ENCODE measurements at regions not wholly inside any gene's neighbourhood (a gene's known extent, or its start where the extent isn't known, plus 50 kb on each side); places are given as distances from the start of the nearest gene placed in this dataset.
"Not testable (repeated sequence)": the region's sequence is repeated elsewhere in the genome, so short reads cannot be mapped to it uniquely, and the experiment has no call there.

DNA sequence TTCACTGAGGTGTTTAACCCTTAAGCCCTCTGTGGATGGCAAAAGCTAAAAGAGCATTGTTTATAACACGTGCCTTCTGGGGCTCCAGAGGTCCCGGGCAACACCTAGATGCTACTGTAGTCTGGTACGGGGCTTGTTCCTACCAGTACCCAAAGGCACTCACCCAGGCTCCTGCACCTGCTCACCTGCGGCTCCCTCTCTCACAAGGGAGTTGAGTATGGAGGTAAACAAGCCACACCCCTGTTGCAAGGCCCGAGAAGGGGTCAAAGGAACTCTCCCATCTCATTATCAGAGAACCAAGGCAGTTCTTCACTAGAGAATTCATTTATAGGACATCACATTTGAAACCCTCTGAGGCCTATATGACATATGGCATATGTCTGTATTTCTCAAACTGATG is 53.4 kb upstream of the IL6ST start:
- H3K4me3 Mint-ChIP-seq = no peak overlapping the region
- H3K27me3 Mint-ChIP-seq = peaks cover 36% of the 10 kb centered on the region
- H3K36me3 Mint-ChIP-seq = peaks cover 6% of the 10 kb centered on the region
- H3K27ac Mint-ChIP-seq = no peak overlapping the region
- peaks cover 3% of the 10 kb centered on the region for H3K9me3 Mint-ChIP-seq
- peaks cover 9% of the 10 kb centered on the region for H3K4me1 Mint-ChIP-seq
- no peak for ATAC-seq

DNA sequence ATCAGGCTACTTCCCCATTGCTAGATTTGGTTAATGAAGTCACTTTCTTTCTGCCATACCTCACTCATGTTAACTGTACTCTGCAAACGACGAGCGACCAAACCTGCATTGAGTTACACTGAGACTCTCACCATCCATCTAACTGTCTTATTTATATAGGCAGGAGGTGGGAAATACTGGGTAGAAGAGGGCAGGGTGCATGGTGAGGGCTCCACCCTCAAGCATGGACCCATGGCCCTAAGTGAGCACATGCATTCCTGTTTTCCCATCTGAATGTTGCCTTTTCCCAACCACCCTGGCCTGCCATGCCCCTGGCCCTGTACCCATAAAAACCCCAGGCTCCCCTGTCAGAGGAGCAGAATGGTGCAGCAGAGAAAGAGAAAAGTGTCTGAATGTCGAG is 52.7 kb upstream of the IL6ST start:
- peaks cover 6% of the 10 kb centered on the region for H3K36me3 Mint-ChIP-seq
- H3K4me3 Mint-ChIP-seq = no peak overlapping the region
- H3K27ac Mint-ChIP-seq = no peak overlapping the region
- peaks cover 34% of the 10 kb centered on the region for H3K27me3 Mint-ChIP-seq
- H3K4me1 Mint-ChIP-seq = peaks cover 9% of the 10 kb centered on the region
- peak; percentile 43 for ATAC-seq
- H3K9me3 Mint-ChIP-seq = peaks cover 3% of the 10 kb centered on the region

DNA sequence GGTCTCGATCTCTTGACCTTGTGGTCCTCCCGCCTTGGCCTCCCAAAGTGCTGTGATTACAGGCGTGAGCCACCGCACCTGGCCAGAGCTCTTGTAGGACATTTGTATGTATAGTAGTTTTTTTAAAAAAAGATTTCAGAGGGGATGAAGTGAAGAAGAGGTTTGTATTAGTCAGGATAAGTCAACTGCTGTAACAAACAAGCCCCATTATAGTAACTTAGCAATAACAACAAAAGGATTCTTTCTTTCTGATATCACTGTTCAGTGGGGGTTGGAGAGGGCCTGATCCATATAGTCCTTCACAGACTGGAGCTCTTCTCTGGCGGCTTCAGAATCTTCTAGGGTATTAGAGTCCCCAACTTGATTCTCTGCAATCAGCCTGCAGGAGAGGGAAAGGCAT is 50.7 kb upstream of the IL6ST start:
- H3K27me3 Mint-ChIP-seq = peaks cover 34% of the 10 kb centered on the region
- H3K27ac Mint-ChIP-seq = no peak overlapping the region
- H3K36me3 Mint-ChIP-seq = peaks cover 6% of the 10 kb centered on the region
- no peak for ATAC-seq
- H3K4me3 Mint-ChIP-seq = no peak overlapping the region
- peaks cover 3% of the 10 kb centered on the region for H3K9me3 Mint-ChIP-seq
- peaks cover under 1% of the 10 kb centered on the region for H3K4me1 Mint-ChIP-seq

DNA sequence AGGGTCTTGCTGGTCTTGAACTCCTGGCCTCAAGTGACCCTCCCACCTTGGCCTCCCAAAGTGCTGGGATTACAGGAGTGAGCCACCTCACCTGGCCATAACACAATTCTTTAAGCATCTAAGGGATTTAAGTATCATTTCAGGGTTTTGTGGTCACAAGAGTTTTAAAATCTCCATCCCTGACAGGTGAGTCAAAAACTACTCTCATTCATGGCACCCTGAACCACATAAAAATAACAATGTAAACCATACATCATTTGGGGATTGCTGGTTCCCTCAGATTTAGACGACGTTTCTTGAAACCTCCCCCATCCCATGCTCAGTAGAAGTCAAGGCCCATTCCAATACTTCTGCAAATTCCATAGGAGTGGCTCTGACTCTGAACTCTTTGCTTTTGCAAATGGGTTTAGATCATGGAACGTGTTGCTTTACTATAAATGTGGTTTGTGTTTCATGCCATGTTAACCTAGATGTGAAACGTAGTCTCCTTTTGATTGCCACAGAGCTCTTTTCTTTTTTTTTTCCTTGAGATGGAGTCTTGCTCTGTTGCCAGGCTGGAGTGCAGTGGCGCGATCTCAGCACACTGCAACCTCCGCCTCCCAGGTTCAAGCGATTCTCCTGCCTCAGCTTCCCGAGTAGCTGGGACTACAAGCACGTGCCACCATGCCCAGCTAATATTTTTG is 50.1 kb upstream of the IL6ST start:
- peaks cover 34% of the 10 kb centered on the region for H3K27me3 Mint-ChIP-seq
- H3K27ac Mint-ChIP-seq, H3K9me3 Mint-ChIP-seq, H3K36me3 Mint-ChIP-seq, H3K4me1 Mint-ChIP-seq, ATAC-seq, H3K4me3 Mint-ChIP-seq: not testable (repeated sequence)
